IPS-NIHi7 (cell line): ENCODE measurements at regions not wholly inside any gene's neighbourhood (a gene's known extent, or its start where the extent isn't known, plus 50 kb on each side); places are given as distances from the start of the nearest gene placed in this dataset.
"Not testable (repeated sequence)": the region's sequence is repeated elsewhere in the genome, so short reads cannot be mapped to it uniquely, and the experiment has no call there.

Experiments
- DNase-seq: peaks from one replicate; pipeline ENCODE4 v3.0.0; 2012; ENCODE audit warnings: mixed read lengths; ENCODE audit errors: extremely low spot score

DNA sequence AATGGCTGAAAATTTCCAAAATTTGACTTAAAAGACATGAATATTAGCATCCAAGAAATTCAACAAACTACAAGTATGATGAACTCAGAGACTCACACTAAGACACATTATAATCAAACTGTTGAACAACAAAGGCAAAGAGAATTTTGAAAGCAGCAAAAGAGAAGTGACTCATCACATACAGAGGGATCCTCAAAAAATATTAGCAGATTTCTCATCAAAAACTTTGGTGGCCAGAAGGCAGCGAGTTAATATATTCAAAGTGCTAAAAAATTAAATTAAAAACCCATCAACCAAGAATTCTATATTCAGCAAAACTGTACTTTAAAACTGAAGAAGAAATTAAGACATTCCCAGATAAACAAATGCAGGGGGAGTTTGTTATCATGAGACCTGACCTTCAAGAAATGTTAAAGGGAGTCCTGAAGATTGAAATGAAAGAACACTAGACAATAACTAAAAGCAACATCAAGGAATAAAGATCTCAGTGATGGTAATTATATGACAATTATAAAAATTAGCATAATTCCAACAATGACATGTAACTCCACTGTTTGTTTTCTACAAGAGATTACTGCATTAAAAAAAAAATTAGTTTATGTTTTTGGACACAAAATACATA lies 150.0 kb downstream of the RNASET2 start:
- no peak for DNase-seq

DNA sequence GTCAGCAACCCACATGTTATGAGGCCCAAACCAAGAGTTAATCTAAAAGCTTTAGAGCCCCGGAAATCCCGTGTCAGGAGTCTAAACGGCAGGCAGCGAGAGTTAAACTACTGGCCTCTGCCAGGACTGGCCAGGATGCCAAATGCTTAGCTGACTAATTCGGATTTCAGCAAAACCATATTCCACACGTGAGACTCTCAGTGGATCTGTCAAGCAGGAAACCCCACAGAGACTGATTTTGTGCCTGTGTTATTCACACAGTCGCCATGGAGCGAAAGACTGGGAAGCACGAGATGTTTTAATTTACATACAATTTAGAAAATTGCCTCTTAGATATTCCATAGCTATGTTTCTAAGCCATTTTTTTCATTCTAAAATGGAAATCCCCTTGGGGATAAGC lies 152.9 kb downstream of the RNASET2 start:
- no peak for DNase-seq

DNA sequence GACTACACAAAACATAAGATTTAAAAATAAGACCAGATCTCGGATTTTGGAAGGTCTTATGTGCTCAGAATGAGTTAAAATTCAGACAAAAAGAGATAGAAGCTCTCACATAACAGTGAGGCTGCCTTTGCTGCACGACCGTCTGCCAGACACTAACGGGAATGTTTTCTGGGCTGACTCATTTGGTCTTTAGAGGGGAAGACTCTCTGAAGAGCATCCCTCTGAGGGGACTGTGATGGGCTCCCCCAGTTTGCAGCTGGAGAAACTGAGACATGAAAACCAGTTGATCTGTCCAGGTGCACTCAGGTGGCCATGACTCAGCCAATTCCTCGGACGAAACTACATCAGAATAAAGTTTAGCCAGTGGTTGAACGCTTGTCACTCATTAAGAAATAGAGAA lies 153.9 kb downstream of the RNASET2 start:
- DNase-seq: no peak

- DNase-seq: no peak
Measured at GRCh38 chr6:166800137-166800536, 156.2 kb downstream of the RNASET2 start.

DNA sequence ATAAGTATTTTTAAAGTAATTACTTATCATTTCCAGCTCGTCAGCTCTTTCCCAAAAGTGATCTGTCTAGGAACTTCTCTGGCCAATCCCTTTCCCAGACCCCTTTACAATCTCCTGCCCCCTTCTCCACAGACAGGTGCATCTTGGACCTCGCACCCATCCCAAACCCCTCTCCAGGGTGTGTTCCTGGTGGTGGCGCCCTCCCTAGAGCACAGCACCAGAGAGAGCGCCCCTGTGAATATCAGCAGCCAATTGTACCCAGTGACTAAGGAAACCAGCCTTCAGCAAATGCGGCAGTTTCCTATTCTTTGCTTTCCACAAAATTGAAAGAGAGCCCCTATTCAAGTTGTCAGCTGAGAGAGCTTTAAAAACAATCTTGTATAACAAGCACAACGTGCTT lies 157.7 kb downstream of the RNASET2 start:
- no peak for DNase-seq

- no peak for DNase-seq
Measured at GRCh38 chr6:166796610-166797009, 159.7 kb downstream of the RNASET2 start.

GRCh38 chr6:166795879-166796278 lies 160.5 kb downstream of the RNASET2 start:
- DNase-seq: no peak

- not testable (repeated sequence) for DNase-seq
Measured at GRCh38 chr6:166790808-166791207, 163.8 kb upstream of the RPS6KA2 start.

DNA sequence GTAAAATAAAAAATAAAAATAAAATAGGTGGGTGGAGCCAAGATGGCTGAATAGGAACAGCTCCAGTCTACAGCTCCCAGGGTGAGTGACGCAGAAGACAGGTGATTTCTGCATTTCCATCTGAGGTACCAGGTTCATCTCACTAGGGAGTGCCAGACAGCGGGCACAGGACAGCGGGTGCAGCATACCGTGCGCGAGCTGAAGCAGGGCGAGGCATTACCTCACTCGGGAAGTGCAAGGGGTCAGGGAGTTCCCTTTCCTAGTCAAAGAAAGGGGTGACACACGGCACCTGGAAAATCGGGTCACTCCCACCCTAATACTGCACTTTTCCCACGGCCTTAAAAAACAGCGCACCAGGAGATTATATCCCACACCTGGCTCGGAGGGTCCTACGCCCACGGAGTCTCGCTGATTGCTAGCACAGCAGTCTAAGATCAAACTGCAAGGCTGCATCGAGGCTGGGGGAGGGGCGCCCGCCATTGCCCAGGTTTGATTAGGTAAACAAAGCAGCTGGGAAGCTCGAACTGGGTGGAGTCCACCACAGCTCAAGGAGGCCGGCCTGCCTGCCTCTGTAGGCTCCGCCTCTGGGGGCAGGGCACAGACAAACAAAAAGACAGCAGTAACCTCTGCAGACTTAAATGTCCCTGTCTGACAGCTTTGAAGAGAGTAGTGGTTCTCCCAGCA lies 161.9 kb upstream of the RPS6KA2 start:
- not testable (repeated sequence) for DNase-seq

DNA sequence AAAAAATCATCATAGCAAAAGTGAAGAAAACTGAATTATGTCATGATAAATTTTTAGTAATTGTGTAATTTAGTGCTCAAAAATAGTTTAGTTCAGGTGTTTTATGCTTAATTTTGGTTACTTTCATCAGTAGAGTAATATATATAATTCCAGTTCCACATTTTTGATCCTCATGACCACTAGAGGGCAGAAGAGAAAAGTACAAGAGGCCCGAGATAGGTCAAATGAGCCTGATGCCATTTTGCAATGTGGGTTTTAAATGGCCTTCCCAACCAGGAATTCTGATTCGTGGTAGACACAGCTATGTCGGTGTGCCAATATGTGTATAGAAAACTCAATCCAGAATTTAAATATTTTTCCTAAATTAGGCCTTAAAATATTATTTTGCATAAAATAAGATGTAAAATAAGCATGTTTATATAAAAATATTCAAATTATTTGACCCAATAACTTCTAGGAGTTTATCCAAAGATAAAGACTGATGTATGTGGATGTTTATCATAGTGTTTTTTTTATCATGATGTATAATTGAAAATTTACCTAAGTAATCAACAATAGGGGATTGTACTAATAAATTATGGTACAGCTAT lies 159.7 kb upstream of the RPS6KA2 start:
- DNase-seq: peak; percentile 66

DNA sequence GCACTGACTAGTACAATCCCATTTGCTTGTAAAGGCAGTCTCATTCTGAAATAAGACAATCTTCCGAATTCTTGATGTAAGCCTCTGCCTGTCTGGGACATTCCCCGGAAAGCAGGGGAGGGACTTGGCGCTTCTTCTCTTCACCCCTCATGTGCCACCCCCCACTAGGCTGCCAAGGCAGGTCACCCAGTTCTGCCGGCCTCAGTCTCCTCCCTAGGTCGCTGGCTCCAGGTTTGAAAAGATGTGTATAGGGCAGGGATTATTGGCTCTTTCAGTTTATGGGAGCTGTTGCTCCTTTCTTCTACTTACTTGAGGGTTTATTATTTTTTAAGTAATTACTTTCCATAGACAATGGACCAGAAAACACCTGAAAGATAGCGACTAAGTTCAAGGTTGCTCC lies 158.1 kb upstream of the RPS6KA2 start:
- no peak for DNase-seq

- DNase-seq: no peak
Measured at GRCh38 chr6:166784691-166785090, 157.6 kb upstream of the RPS6KA2 start.

- no peak for DNase-seq
Measured at GRCh38 chr6:166782520-166782919, 155.5 kb upstream of the RPS6KA2 start.

- DNase-seq: no peak
Measured at GRCh38 chr6:166781331-166781730, 154.3 kb upstream of the RPS6KA2 start.

- DNase-seq: no peak
Measured at GRCh38 chr6:166779963-166780683, 153.1 kb upstream of the RPS6KA2 start.

DNA sequence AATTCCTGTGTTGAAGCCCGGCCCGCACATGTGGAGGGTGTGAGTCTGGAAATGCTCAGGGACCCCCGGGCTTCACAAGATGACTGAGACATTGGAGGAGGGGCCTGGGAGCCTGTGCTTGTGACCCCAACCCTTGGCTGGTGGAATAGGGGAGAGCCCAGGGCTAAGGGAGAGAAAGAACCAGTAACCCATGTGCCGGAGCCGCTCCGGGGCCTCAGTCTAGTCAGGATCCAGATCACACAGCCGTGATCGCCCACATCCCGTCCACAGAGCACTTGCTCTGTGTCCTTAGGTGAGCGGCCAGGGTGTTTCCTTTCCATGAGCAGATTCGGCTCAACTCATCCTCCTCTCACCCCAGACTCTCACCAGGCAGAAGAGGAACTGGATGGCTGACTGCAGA lies 152.3 kb upstream of the RPS6KA2 start:
- no peak for DNase-seq

- DNase-seq: no peak
Measured at GRCh38 chr6:166778776-166779175, 151.7 kb upstream of the RPS6KA2 start.

DNA sequence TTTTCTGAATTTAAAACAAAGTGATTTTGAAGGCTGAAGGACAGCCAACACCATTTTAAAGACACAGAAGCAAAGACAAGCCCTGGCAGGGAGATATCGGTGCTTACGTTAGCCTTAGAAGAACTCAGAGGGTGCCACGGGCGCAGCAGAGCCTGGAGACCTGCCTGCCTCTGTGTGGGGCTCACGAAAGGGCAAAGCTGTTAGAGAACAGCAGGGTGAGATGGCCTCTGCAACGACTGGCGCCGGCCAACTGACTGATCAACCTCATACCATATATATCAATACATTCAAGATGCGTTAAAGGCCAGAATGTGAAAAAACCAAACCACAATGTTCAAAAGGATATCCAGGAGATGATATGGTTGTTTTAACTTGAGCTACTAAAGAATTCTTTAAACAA lies 151.0 kb upstream of the RPS6KA2 start:
- no peak for DNase-seq

- DNase-seq: no peak
Measured at GRCh38 chr6:166777096-166777630, 150.1 kb upstream of the RPS6KA2 start.

GRCh38 chr6:166776571-166776970 lies 149.5 kb upstream of the RPS6KA2 start:
- no peak for DNase-seq

DNA sequence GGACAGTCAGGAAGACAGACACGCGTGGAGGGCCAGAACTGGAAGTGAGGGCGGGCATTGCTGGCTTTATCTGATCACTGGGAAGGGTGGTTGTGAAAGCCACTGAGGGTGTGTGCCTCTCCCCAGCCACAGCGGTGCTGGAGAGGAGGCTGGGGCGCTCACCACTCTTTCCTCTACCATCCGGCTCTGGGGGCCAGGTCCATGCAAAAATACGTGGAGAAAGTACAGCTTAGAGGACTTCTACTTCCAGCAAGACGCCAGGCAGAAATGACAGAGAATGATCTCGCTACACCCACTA lies 148.8 kb upstream of the RPS6KA2 start:
- DNase-seq: no peak

DNA sequence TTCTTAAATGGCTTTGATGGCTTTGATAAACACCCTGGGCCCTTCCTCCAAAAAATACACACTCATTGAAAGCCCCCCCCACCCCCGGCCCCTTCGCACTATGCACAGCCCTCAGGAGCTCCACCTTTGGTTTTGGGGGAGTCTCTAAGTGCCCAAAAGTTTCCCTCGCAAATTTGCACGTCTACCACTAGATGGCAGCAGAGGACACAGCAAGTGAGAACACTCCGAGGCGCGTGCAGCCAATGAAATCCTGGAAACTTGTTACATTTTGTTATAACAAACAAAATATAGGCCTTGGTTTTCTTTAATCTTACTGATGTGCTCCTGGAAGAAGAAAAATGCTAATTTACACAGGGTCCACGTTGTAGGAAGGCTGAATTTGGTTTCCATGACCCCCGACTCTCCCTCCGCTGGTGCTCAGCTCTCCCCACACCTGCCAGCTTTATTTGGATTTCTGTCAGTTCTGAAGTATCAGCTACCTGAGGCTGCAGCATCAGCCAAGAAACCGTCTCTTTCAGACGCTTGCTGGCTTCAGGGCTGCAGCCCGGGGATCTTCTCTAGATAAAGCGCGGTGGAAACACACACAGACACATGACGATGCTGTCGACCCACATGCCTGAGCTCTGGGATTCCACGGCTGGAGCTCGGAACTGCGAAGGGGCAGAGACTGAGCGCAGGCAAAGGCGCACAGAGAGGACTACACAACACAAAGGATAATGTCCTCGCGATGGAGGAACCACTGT lies 148.3 kb upstream of the RPS6KA2 start:
- DNase-seq: peak; percentile 78
